Gastrocnemius medialis (tissue), 4 donors: ENCODE measurements at regions not wholly inside any gene's neighbourhood (a gene's known extent, or its start where the extent isn't known, plus 50 kb on each side); places are given as distances from the start of the nearest gene placed in this dataset.

Experiments
- CTCF ChIP-seq, 5 experiments: fragments of 450-650 bp in 3 of 5; fragments of 200-600 bp in 2 of 5; sonication (generic) in 2 of 5; IDR thresholded peaks in 4 of 5; conservative IDR thresholded peaks in 1 of 5; 1 replicate in 4 of 5; 2 replicates in 1 of 5; pipeline ENCODE4 v1.5.1; 2016 to 2019; ENCODE audit warnings: antibody characterized with exemption in 5 of 5, mild to moderate bottlenecking in 3 of 5, moderate library complexity in 3 of 5
- POLR2A ChIP-seq, 2 donors: fragments of 450-650 bp; IDR thresholded peaks; one replicate each; pipeline ENCODE4 v1.6.1; 2017; ENCODE audit warnings: antibody characterized with exemption in 2 of 2, mild to moderate bottlenecking in 2 of 2, moderate library complexity in 2 of 2

GRCh38 chr14:34220378-34220706 is 241.7 kb downstream of the SPTSSA start:
- TF ChIP-seq CTCF (IDR thresholded peaks at IDR 0.05 in 4 of 5, conservative IDR thresholded peaks at IDR 0.05 in 1 of 5), result no peak
- TF ChIP-seq POLR2A (IDR thresholded peaks at IDR 0.05), result no peak
